IPS DF 6.9 (cell line): ENCODE measurements at regions not wholly inside any gene's neighbourhood (a gene's known extent, or its start where the extent isn't known, plus 50 kb on each side); places are given as distances from the start of the nearest gene placed in this dataset.

Experiments
- DNase-seq: peaks from one replicate; pipeline ENCODE4 v3.0.0-alpha.2; 2013; ENCODE audit warnings: low read depth, low spot score
- H3K27ac ChIP-seq: one replicate; pipeline ENCODE4 v1.5.1; 2013; ENCODE audit warnings: low read length, control low read depth
- H3K27me3 ChIP-seq: 2 replicates; pipeline ENCODE4 v1.6.1; 2013; ENCODE audit warnings: mild to moderate bottlenecking, low read length; ENCODE audit not compliant: control insufficient read depth, insufficient read depth
- H3K36me3 ChIP-seq: 2 replicates; pipeline ENCODE4 v1.6.1; 2013; ENCODE audit warnings: low read length; ENCODE audit not compliant: control insufficient read depth, insufficient read depth
- H3K4me1 ChIP-seq: 2 replicates; pipeline ENCODE4 v1.6.1; 2013; ENCODE audit warnings: low read length; ENCODE audit not compliant: control insufficient read depth, insufficient read depth
- H3K4me3 ChIP-seq: 2 replicates; pipeline ENCODE4 v1.5.1; 2013; ENCODE audit warnings: mild to moderate bottlenecking, low read length
- H3K9me3 ChIP-seq: 2 replicates; pipeline ENCODE4 v1.6.1; 2013; ENCODE audit warnings: low read length, inconsistent platforms; ENCODE audit not compliant: control insufficient read depth, insufficient read depth
- WGBS: extraction: QIAGEN DNeasy Blood & Tissue Kit; methylation state at CpG from one replicate; pipeline ENCODE4 v1.1.7; 2013; ENCODE audit warnings: mixed read lengths, missing lambda C conversion rate; ENCODE audit not compliant: insufficient read length, insufficient coverage; 5-methylcytosine and 5-hydroxymethylcytosine counted together

DNA sequence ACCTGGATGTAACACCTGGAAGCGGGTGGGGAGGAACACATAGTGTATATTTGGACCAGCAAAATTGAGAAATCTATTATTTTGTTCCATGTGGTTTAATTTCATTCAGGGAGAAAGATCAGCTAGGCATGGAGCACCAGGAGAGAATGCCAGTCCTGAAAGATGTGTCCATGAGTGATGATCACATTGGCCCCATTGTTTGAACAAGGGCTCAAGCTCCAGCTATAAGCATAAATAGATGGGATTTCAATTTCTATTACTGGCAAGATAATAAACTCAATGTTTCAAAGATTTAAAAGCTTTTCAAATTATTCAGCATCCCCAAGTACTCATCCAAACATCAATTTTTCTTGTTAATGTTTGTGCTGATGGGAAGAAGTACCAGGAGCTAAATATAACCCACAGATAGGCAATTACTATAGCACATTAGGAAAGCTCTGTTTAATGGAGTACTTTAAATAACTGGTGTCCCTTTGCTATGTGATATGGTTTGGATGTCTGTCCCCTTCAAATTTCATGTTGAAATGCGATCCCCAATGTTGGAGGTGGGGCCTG is 275.3 kb upstream of the PHYHIPL start:
- Histone ChIP-seq H3K4me3 (no peak overlapping the region), H3K4me1 (peaks cover 2% of the 10 kb centered on the region; the same call in 1 of the 2 replicates)
- no peak for DNase-seq

DNA sequence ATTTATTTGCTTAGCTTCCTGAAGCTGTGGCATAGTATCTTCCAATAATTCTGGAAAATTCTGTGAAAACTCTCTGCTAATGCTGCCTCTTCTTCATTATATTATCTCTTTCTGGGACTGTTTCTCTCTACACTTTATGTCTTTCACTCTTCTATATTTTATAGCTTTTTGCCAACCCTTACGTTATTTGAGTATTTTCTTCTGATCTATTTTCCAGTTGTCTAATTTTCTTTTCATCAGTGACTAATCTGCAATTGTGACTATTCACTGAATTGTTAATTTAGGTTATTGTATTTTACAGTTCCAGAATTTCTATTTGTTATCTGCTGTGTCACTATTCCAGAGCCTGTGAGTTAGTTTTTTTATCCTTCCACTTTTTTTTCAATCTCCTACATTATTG is 273.4 kb upstream of the PHYHIPL start:
- Histone ChIP-seq H3K4me1 (peaks cover 2% of the 10 kb centered on the region; the same call in 1 of the 2 replicates), H3K36me3 (no peaks in the 10 kb centered on the region), H3K9me3 (no peaks in the 10 kb centered on the region), H3K27ac (no peak overlapping the region), H3K4me3 (no peak overlapping the region), H3K27me3 (no peaks in the 10 kb centered on the region)
- DNase-seq, result no peak
- no CpG with 5 or more reads among the region's 1 CpG for WGBS

More for the DNA sequence above, 275.3 kb upstream of the PHYHIPL start:
- H3K27me3 ChIP-seq, result no peaks in the 10 kb centered on the region
- no peak overlapping the region for H3K27ac ChIP-seq
- no CpG with 5 or more reads among the region's 2 CpGs for WGBS
- H3K36me3 ChIP-seq, result no peaks in the 10 kb centered on the region
- no peaks in the 10 kb centered on the region for H3K9me3 ChIP-seq

DNA sequence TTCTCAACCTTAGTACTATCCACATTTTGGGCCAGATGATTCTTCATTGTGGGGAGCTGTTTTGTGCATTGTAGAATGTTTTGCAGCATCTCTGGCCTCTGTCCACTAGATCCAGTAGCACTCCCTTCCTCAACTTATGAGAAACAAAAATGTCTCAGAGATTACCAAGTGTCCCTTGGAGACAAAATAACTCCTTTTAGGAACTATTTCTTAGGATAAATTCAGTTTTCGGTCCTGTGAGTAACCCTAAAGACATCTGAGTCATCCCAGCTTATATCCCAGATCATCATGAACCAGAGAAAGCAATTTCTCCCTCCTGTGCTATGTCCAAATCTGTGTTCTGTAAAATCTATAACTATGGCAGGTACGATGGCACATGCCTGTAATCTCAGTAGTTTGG is 266.6 kb upstream of the PHYHIPL start:
- no CpG with 5 or more reads among the region's 2 CpGs for WGBS
- Histone ChIP-seq H3K9me3 (no peaks in the 10 kb centered on the region), H3K27me3 (no peaks in the 10 kb centered on the region), H3K36me3 (no peaks in the 10 kb centered on the region), H3K4me1 (no peaks in the 10 kb centered on the region), H3K4me3 (no peak overlapping the region), H3K27ac (no peak overlapping the region)
- DNase-seq, result no peak

DNA sequence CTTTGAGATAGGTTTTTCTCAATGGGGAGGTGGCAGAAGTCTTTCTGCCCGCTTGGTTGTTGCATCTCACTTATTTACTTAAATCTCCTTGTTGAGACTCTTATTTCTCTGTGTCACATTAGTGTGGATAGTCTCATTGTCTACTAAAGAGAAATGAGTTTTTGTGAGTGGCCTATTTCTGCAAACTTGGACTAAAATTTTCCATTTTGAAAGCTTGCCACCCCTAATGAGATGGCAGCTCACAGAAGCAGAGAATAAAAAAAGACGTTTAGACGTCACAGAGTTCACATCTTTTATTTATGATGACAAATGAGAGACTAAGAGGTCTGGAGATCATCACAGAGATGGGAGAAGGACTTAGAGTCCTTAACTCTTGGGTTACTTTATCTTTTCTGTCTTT is 262.7 kb upstream of the PHYHIPL start:
- Histone ChIP-seq H3K27me3 (no peaks in the 10 kb centered on the region), H3K36me3 (no peaks in the 10 kb centered on the region), H3K27ac (no peak overlapping the region), H3K4me1 (no peaks in the 10 kb centered on the region), H3K4me3 (no peak overlapping the region), H3K9me3 (no peaks in the 10 kb centered on the region)
- DNase-seq, result no peak
- no CpG with 5 or more reads among the region's 3 CpGs for WGBS

DNA sequence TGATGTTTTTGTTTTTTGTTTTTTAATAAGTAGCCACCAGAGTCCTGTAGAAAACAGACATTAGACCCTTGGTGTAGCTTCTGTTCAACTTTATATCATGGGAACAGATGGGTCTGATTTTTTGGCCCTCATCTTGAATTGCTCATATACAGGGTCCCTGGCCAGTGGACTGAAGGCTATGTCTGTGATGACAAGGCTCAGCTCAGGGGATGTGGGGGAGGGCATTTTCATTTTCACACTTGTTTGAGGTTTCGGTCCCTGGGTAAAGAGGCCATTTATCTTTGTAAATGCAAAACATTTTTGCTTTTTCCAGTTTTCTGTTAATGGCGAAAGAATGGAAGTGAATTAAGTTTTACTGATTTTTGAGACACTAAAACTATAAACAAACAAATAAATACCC is 257.6 kb upstream of the PHYHIPL start:
- H3K36me3 ChIP-seq, result no peaks in the 10 kb centered on the region
- H3K4me3 ChIP-seq, result no peak overlapping the region
- no peaks in the 10 kb centered on the region for H3K9me3 ChIP-seq
- WGBS, result no CpG with 5 or more reads among the region's 2 CpGs
- H3K4me1 ChIP-seq, result no peaks in the 10 kb centered on the region
- H3K27ac ChIP-seq, result no peak overlapping the region
- H3K27me3 ChIP-seq, result no peaks in the 10 kb centered on the region
- DNase-seq, result no peak

DNA sequence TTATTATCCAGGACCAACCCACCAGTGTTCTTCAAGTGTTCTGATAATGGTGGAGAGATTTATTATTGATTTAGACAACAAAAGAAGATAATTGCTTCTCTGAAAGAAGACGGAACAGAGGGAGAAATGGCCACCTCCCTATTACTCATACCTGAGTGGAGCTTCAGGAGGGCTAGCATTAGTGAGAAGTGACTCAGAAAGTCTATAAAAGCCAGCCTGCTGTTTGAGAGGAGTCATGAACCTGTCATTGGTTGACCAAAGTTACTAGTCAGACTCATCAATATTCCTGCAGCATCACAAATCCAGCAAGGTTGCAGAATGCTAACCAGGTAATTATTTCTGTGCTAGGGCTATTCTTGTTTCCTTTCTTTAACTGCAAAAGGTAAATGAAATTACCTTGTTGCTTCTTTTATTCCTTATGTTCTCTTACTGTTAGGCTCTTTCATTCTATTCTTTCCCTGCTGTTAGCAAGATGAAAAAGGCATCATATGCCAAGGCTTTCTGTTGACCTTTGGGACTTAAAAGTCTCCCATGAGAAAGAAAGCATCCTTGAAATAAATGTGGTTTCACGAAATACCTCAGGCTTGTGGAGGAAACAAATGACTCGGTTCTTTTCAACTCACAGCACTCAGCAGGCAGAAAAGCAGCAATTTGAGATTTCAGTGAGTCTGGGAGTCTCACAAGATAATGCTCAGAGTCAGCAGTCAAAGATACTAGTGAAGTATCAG is 256.4 kb upstream of the PHYHIPL start:
- WGBS, result no CpG with 5 or more reads among the region's 3 CpGs
- Histone ChIP-seq H3K9me3 (no peaks in the 10 kb centered on the region), H3K27ac (no peak overlapping the region), H3K4me1 (no peaks in the 10 kb centered on the region), H3K27me3 (no peaks in the 10 kb centered on the region), H3K36me3 (no peaks in the 10 kb centered on the region), H3K4me3 (no peak overlapping the region)
- DNase-seq, result no peak

DNA sequence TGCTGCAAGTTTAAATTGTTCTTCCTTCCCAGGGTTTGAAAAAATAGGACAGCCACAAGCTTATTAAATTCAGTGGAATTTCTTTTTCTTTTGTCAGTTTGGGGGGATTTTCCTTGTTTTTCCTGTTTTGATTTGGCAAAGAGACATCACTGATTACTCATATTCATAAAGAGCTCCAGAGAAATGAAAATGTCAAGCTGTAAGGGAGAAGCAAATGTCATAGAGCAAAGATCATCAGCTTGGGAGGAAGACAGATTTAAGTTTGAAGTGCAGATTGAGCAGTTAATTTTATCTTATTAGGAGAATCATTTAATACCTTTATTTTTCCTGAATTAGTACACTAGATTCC is 255.8 kb upstream of the PHYHIPL start:
- Histone ChIP-seq H3K27me3 (no peaks in the 10 kb centered on the region), H3K9me3 (no peaks in the 10 kb centered on the region), H3K36me3 (no peaks in the 10 kb centered on the region), H3K4me3 (no peak overlapping the region), H3K27ac (no peak overlapping the region), H3K4me1 (no peaks in the 10 kb centered on the region)
- DNase-seq, result no peak

DNA sequence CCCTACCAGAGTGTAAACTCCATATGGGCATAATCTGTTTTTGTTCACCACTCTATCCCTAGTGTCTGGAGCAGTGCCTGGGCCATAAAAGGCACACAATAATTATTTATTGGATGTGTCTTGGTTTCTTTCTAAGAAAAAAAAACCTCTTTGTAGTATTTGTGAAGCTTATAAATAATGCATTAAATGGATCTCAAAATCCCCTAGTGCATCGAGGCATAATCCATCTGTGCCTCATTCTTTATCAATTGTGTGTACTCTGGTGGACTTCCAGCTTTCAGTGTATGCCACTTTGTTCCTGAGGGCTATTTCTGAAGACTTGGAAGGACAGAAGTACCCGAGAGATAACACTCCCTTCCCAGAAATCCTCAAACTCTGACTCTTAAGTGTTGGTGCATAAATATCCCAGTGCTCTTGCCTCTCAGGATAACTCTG is 255.0 kb upstream of the PHYHIPL start:
- H3K27me3 ChIP-seq, result no peaks in the 10 kb centered on the region
- no peaks in the 10 kb centered on the region for H3K36me3 ChIP-seq
- no peak overlapping the region for H3K4me3 ChIP-seq
- no CpG with 5 or more reads among the region's 2 CpGs for WGBS
- H3K9me3 ChIP-seq, result no peaks in the 10 kb centered on the region
- no peak for DNase-seq
- no peaks in the 10 kb centered on the region for H3K4me1 ChIP-seq
- H3K27ac ChIP-seq, result no peak overlapping the region

DNA sequence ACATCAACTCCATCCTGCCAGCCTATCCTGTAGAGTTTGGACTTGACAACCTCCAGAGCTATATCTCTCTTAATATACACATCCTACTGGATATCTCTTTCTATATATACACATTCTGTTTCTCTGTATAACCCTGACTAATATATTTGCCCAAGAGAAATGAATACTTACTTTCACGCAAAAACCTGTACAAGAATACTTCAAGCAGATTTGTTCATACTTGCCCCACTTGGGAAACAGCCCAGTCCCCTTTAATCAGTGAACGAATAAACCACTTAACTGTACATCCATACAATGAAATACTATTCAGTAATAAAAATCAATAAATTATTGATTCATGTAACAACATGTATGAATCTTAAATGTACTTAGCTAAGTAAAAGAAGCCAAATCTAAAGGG is 251.1 kb upstream of the PHYHIPL start:
- no CpG with 5 or more reads among the region's 2 CpGs for WGBS
- DNase-seq, result no peak
- Histone ChIP-seq H3K27me3 (no peaks in the 10 kb centered on the region), H3K9me3 (no peaks in the 10 kb centered on the region), H3K4me3 (no peak overlapping the region), H3K4me1 (no peaks in the 10 kb centered on the region), H3K27ac (no peak overlapping the region), H3K36me3 (no peaks in the 10 kb centered on the region)

DNA sequence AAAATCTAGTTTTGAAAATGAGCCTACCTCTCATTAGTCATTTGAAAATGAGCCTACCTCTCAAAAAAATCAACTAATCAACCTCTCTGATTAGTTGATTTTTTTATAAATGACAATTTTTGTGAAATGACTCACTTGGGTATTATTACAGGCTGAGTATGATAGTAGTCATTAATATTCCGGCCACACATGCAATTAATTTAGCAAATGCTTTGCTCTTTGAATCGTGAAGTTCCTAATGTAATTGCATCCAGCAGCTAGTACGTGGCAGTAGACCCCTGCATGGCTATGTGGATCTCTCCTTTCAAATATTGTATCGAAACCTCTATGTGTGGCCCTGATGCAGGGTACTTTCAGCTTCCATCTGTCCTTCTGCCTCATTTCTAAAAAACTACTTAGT is 245.9 kb upstream of the PHYHIPL start:
- no peak for DNase-seq
- WGBS, result no CpG with 5 or more reads among the region's 4 CpGs
- no peaks in the 10 kb centered on the region for H3K4me1 ChIP-seq
- H3K27me3 ChIP-seq, result no peaks in the 10 kb centered on the region
- H3K4me3 ChIP-seq, result no peak overlapping the region
- no peaks in the 10 kb centered on the region for H3K9me3 ChIP-seq
- H3K27ac ChIP-seq, result no peak overlapping the region
- H3K36me3 ChIP-seq, result no peaks in the 10 kb centered on the region

DNA sequence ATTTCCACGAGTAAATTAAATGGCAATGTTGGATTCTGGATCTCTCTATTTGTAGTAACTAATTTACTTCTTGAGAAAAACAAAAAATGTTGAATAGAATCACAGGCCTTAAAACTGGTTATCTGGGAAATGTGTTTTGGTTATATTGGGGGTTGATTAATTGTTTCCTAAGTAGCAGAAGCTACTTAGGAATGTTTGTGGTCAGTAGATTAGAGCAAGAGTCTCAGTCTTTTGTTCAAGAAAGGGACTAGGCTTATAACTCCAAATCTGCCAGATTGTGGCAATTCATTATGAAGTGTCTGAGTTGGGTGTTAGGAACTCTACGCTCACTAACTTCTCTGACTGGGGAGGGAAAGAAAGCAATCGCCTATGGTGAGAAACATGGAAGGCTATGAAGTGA is 244.3 kb upstream of the PHYHIPL start:
- no CpG with 5 or more reads among the region's 3 CpGs for WGBS
- no peaks in the 10 kb centered on the region for H3K9me3 ChIP-seq
- H3K27ac ChIP-seq, result no peak overlapping the region
- no peaks in the 10 kb centered on the region for H3K27me3 ChIP-seq
- DNase-seq, result no peak
- H3K4me3 ChIP-seq, result no peak overlapping the region
- no peaks in the 10 kb centered on the region for H3K4me1 ChIP-seq
- H3K36me3 ChIP-seq, result no peaks in the 10 kb centered on the region
